ENCODE measurements at regions not wholly inside any gene's neighbourhood (a gene's known extent, or its start where the extent isn't known, plus 50 kb on each side); places are given as distances from the start of the nearest gene placed in this dataset.

DNA sequence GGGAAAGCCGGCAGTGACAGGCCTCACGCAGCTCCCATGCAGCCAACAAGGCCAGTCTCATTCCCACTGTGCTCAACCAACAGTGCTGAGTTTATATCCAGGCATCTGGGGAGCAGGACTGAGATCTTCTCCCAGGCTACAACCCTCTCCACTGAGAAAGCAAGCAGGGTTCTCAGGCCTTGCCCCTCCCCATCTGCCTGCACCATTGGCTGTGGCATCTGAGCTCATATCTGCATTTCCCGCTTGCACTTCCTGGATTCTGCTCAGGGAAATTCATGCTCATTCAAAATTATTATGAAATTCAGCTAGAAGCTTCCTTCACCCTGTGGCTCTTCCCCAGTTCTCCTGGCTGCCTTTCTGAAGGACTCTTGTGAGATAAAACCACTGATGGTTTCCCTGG lies 1029.0 kb downstream of the GRM8 start:
- TF ChIP-seq, protein P1, sequence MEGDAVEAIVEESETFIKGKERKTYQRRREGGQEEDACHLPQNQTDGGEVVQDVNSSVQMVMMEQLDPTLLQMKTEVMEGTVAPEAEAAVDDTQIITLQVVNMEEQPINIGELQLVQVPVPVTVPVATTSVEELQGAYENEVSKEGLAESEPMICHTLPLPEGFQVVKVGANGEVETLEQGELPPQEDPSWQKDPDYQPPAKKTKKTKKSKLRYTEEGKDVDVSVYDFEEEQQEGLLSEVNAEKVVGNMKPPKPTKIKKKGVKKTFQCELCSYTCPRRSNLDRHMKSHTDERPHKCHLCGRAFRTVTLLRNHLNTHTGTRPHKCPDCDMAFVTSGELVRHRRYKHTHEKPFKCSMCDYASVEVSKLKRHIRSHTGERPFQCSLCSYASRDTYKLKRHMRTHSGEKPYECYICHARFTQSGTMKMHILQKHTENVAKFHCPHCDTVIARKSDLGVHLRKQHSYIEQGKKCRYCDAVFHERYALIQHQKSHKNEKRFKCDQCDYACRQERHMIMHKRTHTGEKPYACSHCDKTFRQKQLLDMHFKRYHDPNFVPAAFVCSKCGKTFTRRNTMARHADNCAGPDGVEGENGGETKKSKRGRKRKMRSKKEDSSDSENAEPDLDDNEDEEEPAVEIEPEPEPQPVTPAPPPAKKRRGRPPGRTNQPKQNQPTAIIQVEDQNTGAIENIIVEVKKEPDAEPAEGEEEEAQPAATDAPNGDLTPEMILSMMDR (IDR thresholded peaks at IDR 0.05), result no peak
- TF ChIP-seq, protein P2, sequence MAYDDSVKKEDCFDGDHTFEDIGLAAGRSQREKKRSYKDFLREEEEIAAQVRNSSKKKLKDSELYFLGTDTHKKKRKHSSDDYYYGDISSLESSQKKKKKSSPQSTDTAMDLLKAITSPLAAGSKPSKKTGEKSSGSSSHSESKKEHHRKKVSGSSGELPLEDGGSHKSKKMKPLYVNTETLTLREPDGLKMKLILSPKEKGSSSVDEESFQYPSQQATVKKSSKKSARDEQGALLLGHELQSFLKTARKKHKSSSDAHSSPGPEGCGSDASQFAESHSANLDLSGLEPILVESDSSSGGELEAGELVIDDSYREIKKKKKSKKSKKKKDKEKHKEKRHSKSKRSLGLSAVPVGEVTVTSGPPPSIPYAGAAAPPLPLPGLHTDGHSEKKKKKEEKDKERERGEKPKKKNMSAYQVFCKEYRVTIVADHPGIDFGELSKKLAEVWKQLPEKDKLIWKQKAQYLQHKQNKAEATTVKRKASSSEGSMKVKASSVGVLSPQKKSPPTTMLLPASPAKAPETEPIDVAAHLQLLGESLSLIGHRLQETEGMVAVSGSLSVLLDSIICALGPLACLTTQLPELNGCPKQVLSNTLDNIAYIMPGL (CRISPR knock-in tag; IDR thresholded peaks at IDR 0.05; ENCODE audit: borderline replicate concordance), result no peak
- no peak for TF ChIP-seq BHLHE40 (IDR thresholded peaks at IDR 0.05; ENCODE audit: low read depth, low read length)
- TF ChIP-seq ESRRA (IDR thresholded peaks at IDR 0.05; ENCODE audit: borderline replicate concordance, low read length), result no peak
- no peak for TF ChIP-seq MYC (IDR thresholded peaks at IDR 0.05; ENCODE audit: borderline replicate concordance, low read length)
- no peak for TF ChIP-seq MAFK (IDR thresholded peaks at IDR 0.05; ENCODE audit: partially characterized antibody)
- no peak for TF ChIP-seq POLR2A (IDR thresholded peaks at IDR 0.05; ENCODE audit: low read length)
- TF ChIP-seq POLR2AphosphoS2 (conservative IDR thresholded peaks at IDR 0.05; ENCODE audit: low read length), result no peak
- TF ChIP-seq, protein P3, sequence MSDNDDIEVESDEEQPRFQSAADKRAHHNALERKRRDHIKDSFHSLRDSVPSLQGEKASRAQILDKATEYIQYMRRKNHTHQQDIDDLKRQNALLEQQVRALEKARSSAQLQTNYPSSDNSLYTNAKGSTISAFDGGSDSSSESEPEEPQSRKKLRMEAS (IDR thresholded peaks at IDR 0.05), result no peak
- TF ChIP-seq PHF8 (IDR thresholded peaks at IDR 0.05; ENCODE audit: borderline replicate concordance, low read depth), result no peak
